DMS 273 (cell line): ENCODE measurements at regions not wholly inside any gene's neighbourhood (a gene's known extent, or its start where the extent isn't known, plus 50 kb on each side); places are given as distances from the start of the nearest gene placed in this dataset.

ENCODE experiments used
- DNase-seq: peaks from one replicate; lab custom pipeline; 2025; ENCODE audit not compliant: unreplicated experiment; lab: John Stamatoyannopoulos, UW

- no peak for DNase-seq
These were observed 137.6 kb downstream of the GRIN2B start for GRCh38 chr12:13843841-13844240.

- DNase-seq: no peak
These were observed 140.0 kb downstream of the GRIN2B start for GRCh38 chr12:13841358-13841757.

GRCh38 chr12:13839365-13840336 lies 141.8 kb downstream of the GRIN2B start:
- no peak for DNase-seq

GRCh38 chr12:13836099-13836498 lies 145.3 kb downstream of the GRIN2B start:
- no peak for DNase-seq

- DNase-seq: no peak
These were observed 145.8 kb downstream of the GRIN2B start for GRCh38 chr12:13835652-13836051.

GRCh38 chr12:13834241-13834640 lies 147.2 kb downstream of the GRIN2B start:
- no peak for DNase-seq

GRCh38 chr12:13817131-13817530 lies 164.3 kb downstream of the GRIN2B start:
- DNase-seq: no peak

GRCh38 chr12:13816394-13816793 lies 165.0 kb downstream of the GRIN2B start:
- no peak for DNase-seq

GRCh38 chr12:13812168-13812567 lies 169.2 kb downstream of the GRIN2B start:
- no peak for DNase-seq

GRCh38 chr12:13811061-13811460 lies 170.3 kb downstream of the GRIN2B start:
- no peak for DNase-seq

GRCh38 chr12:13805041-13805440 lies 176.4 kb downstream of the GRIN2B start:
- DNase-seq: no peak

- DNase-seq: no peak
These were observed 179.9 kb downstream of the GRIN2B start for GRCh38 chr12:13801543-13801942.

- DNase-seq: no peak
These were observed 181.8 kb downstream of the GRIN2B start for GRCh38 chr12:13799574-13799973.

GRCh38 chr12:13798162-13798561 lies 183.2 kb downstream of the GRIN2B start:
- no peak for DNase-seq

- DNase-seq: no peak
These were observed 186.7 kb downstream of the GRIN2B start for GRCh38 chr12:13794706-13795105.

GRCh38 chr12:13790317-13790716 lies 191.1 kb downstream of the GRIN2B start:
- DNase-seq: no peak

GRCh38 chr12:13788626-13789025 lies 192.8 kb downstream of the GRIN2B start:
- DNase-seq: no peak

- no peak for DNase-seq
These were observed 194.8 kb downstream of the GRIN2B start for GRCh38 chr12:13786646-13787045.

GRCh38 chr12:13784504-13784903 lies 196.9 kb downstream of the GRIN2B start:
- DNase-seq: peak; percentile 5

- no peak for DNase-seq
These were observed 200.9 kb downstream of the GRIN2B start for GRCh38 chr12:13780453-13780852.

GRCh38 chr12:13777374-13777773 lies 204.0 kb downstream of the GRIN2B start:
- no peak for DNase-seq

- no peak for DNase-seq
These were observed 209.1 kb downstream of the GRIN2B start for GRCh38 chr12:13772264-13772663.

- DNase-seq: no peak
These were observed 210.8 kb downstream of the GRIN2B start for GRCh38 chr12:13770576-13770975.
